Epithelial cell of esophagus (primary cell): ENCODE measurements at regions not wholly inside any gene's neighbourhood (a gene's known extent, or its start where the extent isn't known, plus 50 kb on each side); places are given as distances from the start of the nearest gene placed in this dataset.

Experiments used
- DNase-seq: peaks from one replicate; pipeline ENCODE4 v3.0.0; 2010; ENCODE audit warnings: low read depth
- H3K4me3 ChIP-seq: 2 replicates; pipeline ENCODE4 v1.5.1; 2011; ENCODE audit warnings: mild to moderate bottlenecking, low read length, control low read depth
- CTCF ChIP-seq: IDR thresholded peaks from 2 replicates; pipeline ENCODE4 v1.5.1; 2011; ENCODE audit warnings: low read depth, mild to moderate bottlenecking, low read length, control low read depth, inconsistent platforms; ENCODE audit not compliant: insufficient read depth; ENCODE audit errors: missing control alignments

- no peak for DNase-seq
- no peak for TF ChIP-seq CTCF
Measured at GRCh38 chr3:171533702-171534101, 73.5 kb upstream of the TNIK start.

GRCh38 chr3:171532294-171532693 is 72.1 kb upstream of the TNIK start:
- DNase-seq, result no peak
- no peak for TF ChIP-seq CTCF
- no peak overlapping the region for H3K4me3 ChIP-seq

More at GRCh38 chr3:171533702-171534101, 73.5 kb upstream of the TNIK start:
- H3K4me3 ChIP-seq, result no peak overlapping the region

- no peak for TF ChIP-seq CTCF
- no peak overlapping the region for H3K4me3 ChIP-seq
- DNase-seq, result no peak
Measured at GRCh38 chr3:171531716-171532115, 71.5 kb upstream of the TNIK start.

- DNase-seq, result peak; percentile 17
- H3K4me3 ChIP-seq, result no peak overlapping the region
- no peak for TF ChIP-seq CTCF
Measured at GRCh38 chr3:171528102-171528501, 67.9 kb upstream of the TNIK start.

GRCh38 chr3:171526869-171527268 is 66.7 kb upstream of the TNIK start:
- no peak overlapping the region for H3K4me3 ChIP-seq
- no peak for DNase-seq
- TF ChIP-seq CTCF, result no peak

GRCh38 chr3:171526146-171526545 is 65.9 kb upstream of the TNIK start:
- no peak overlapping the region for H3K4me3 ChIP-seq
- TF ChIP-seq CTCF, result no peak
- DNase-seq, result peak; percentile 20

- H3K4me3 ChIP-seq, result no peak overlapping the region
- TF ChIP-seq CTCF, result no peak
- DNase-seq, result no peak
Measured at GRCh38 chr3:171525437-171525836, 65.2 kb upstream of the TNIK start.
